ENCODE measurements at regions not wholly inside any gene's neighbourhood (a gene's known extent, or its start where the extent isn't known, plus 50 kb on each side); places are given as distances from the start of the nearest gene placed in this dataset.

GRCh38 chr1:234681065-234681464, 71.1 kb upstream of the IRF2BP2 start:
- no peak for DNase-seq
- Mint-ChIP-seq H3K36me3 (no peaks in the 10 kb centered on the region), H3K4me3 (no peak overlapping the region), H3K4me1 (peaks cover 5% of the 10 kb centered on the region in 2 donors), H3K9me3 (peaks cover 0 to 10% (median 7%) of the 10 kb centered on the region in 6 donors), H3K27me3 (ENCODE audit: low read depth in 3 of 3) (peaks cover 1 to 4% (median 3%) of the 10 kb centered on the region in 3 donors), H3K27ac (no peak overlapping the region)

- no peak for DNase-seq
- Mint-ChIP-seq H3K9me3 (peaks cover 0 to 4% (median 3%) of the 10 kb centered on the region in 6 donors), H3K4me3 (no peak overlapping the region), H3K36me3 (no peaks in the 10 kb centered on the region), H3K27ac (no peak overlapping the region), H3K27me3 (ENCODE audit: low read depth in 3 of 3) (peaks cover 1 to 3% (median 3%) of the 10 kb centered on the region in 3 donors), H3K4me1 (peaks cover 5 to 8% of the 10 kb centered on the region in 2 donors)
Measured at GRCh38 chr1:234680331-234680904, 70.4 kb upstream of the IRF2BP2 start.

- Mint-ChIP-seq H3K27ac (peak overlapping the region in 3 of 6 donors; percentile 19 to 50 (median 41)), H3K9me3 (no peaks in the 10 kb centered on the region), H3K4me1 (peaks cover 5 to 8% of the 10 kb centered on the region in 2 donors), H3K36me3 (no peaks in the 10 kb centered on the region), H3K4me3 (peak overlapping the region; percentile 63 to 82 (median 68)), H3K27me3 (ENCODE audit: low read depth in 3 of 3) (peaks cover 0 to 5% (median 1%) of the 10 kb centered on the region in 3 donors)
- peak; percentile 17 to 41 (median 29) for DNase-seq
Measured at GRCh38 chr1:234676103-234676594, 66.2 kb upstream of the IRF2BP2 start.

- Mint-ChIP-seq H3K4me1 (peaks cover 5 to 8% of the 10 kb centered on the region in 2 donors), H3K27ac (no peak overlapping the region), H3K9me3 (no peaks in the 10 kb centered on the region), H3K4me3 (peak overlapping the region in 3 of 5 donors; percentile 68 to 82 (median 72)), H3K27me3 (ENCODE audit: low read depth in 3 of 3) (peaks cover 0 to 5% (median 1%) of the 10 kb centered on the region in 3 donors), H3K36me3 (no peaks in the 10 kb centered on the region)
- no peak for DNase-seq
Measured at GRCh38 chr1:234675572-234675971, 65.6 kb upstream of the IRF2BP2 start.

GRCh38 chr1:234675006-234675405, 65.0 kb upstream of the IRF2BP2 start:
- Mint-ChIP-seq H3K27me3 (ENCODE audit: low read depth in 3 of 3) (peaks cover 0 to 5% (median 3%) of the 10 kb centered on the region in 3 donors), H3K27ac (peak overlapping the region in 1 of 6 donors; percentile 5), H3K9me3 (no peaks in the 10 kb centered on the region), H3K36me3 (no peaks in the 10 kb centered on the region), H3K4me1 (peaks cover 5 to 8% of the 10 kb centered on the region in 2 donors), H3K4me3 (no peak overlapping the region)
- no peak for DNase-seq

- H3K27ac Mint-ChIP-seq: peak overlapping the region in 1 of 6 donors; percentile 5
- no peaks in the 10 kb centered on the region for H3K9me3 Mint-ChIP-seq
- no peaks in the 10 kb centered on the region for H3K36me3 Mint-ChIP-seq
- peaks cover 0 to 5% (median 3%) of the 10 kb centered on the region in 3 donors for H3K27me3 Mint-ChIP-seq (ENCODE audit: low read depth in 3 of 3)
- peaks cover 5 to 8% of the 10 kb centered on the region in 2 donors for H3K4me1 Mint-ChIP-seq
- H3K4me3 Mint-ChIP-seq: no peak overlapping the region
- no peak for DNase-seq
Measured at GRCh38 chr1:234674218-234674815, 64.3 kb upstream of the IRF2BP2 start.

- H3K27me3 Mint-ChIP-seq (ENCODE audit: low read depth in 3 of 3): peaks cover 0 to 3% (median 3%) of the 10 kb centered on the region in 3 donors
- no peak for DNase-seq
- H3K4me3 Mint-ChIP-seq: no peak overlapping the region
- H3K36me3 Mint-ChIP-seq: no peaks in the 10 kb centered on the region
- H3K4me1 Mint-ChIP-seq: peaks cover 5 to 8% of the 10 kb centered on the region in 2 donors
- H3K9me3 Mint-ChIP-seq: no peaks in the 10 kb centered on the region
- H3K27ac Mint-ChIP-seq: no peak overlapping the region
Measured at GRCh38 chr1:234672349-234673135, 62.6 kb upstream of the IRF2BP2 start.

GRCh38 chr1:234670967-234671626, 61.1 kb upstream of the IRF2BP2 start:
- Mint-ChIP-seq H3K27ac (no peak overlapping the region), H3K4me1 (peaks cover 3 to 7% of the 10 kb centered on the region in 2 donors), H3K4me3 (no peak overlapping the region), H3K27me3 (ENCODE audit: low read depth in 3 of 3) (peaks cover under 1 to 5% (median 2%) of the 10 kb centered on the region in 3 donors), H3K9me3 (no peaks in the 10 kb centered on the region), H3K36me3 (no peaks in the 10 kb centered on the region)
- DNase-seq: no peak

GRCh38 chr1:234669499-234669898, 59.5 kb upstream of the IRF2BP2 start:
- no peaks in the 10 kb centered on the region for H3K36me3 Mint-ChIP-seq
- no peaks in the 10 kb centered on the region for H3K9me3 Mint-ChIP-seq
- peaks cover 2 to 7% (median 2%) of the 10 kb centered on the region in 3 donors for H3K27me3 Mint-ChIP-seq (ENCODE audit: low read depth in 3 of 3)
- DNase-seq: no peak
- H3K4me1 Mint-ChIP-seq: peaks cover 4 to 10% of the 10 kb centered on the region in 2 donors
- H3K4me3 Mint-ChIP-seq: no peak overlapping the region
- H3K27ac Mint-ChIP-seq: no peak overlapping the region

GRCh38 chr1:234668577-234668955, 58.6 kb upstream of the IRF2BP2 start:
- DNase-seq: no peak
- Mint-ChIP-seq H3K27ac (no peak overlapping the region), H3K4me1 (peaks cover 4 to 10% of the 10 kb centered on the region in 2 donors), H3K36me3 (no peaks in the 10 kb centered on the region), H3K9me3 (no peaks in the 10 kb centered on the region), H3K27me3 (ENCODE audit: low read depth in 3 of 3) (peaks cover 2 to 5% (median 4%) of the 10 kb centered on the region in 3 donors), H3K4me3 (no peak overlapping the region)

GRCh38 chr1:234667600-234668576, 57.9 kb upstream of the IRF2BP2 start:
- DNase-seq: no peak
- Mint-ChIP-seq H3K9me3 (no peaks in the 10 kb centered on the region), H3K27me3 (ENCODE audit: low read depth in 3 of 3) (peaks cover 4 to 6% (median 4%) of the 10 kb centered on the region in 3 donors), H3K4me3 (no peak overlapping the region), H3K4me1 (peaks cover 4 to 10% of the 10 kb centered on the region in 2 donors), H3K27ac (no peak overlapping the region), H3K36me3 (no peaks in the 10 kb centered on the region)

GRCh38 chr1:234666761-234667160, 56.8 kb upstream of the IRF2BP2 start:
- H3K27ac Mint-ChIP-seq: no peak overlapping the region
- H3K4me1 Mint-ChIP-seq: peaks cover 4 to 10% of the 10 kb centered on the region in 2 donors
- H3K9me3 Mint-ChIP-seq: no peaks in the 10 kb centered on the region
- DNase-seq: no peak
- H3K36me3 Mint-ChIP-seq: no peaks in the 10 kb centered on the region
- no peak overlapping the region for H3K4me3 Mint-ChIP-seq
- peaks cover 4 to 9% (median 4%) of the 10 kb centered on the region in 3 donors for H3K27me3 Mint-ChIP-seq (ENCODE audit: low read depth in 3 of 3)
